Stimulated activated CD8-positive, alpha-beta memory T cell treated with anti-CD3 and anti-CD28 coated beads, Interleukin-4, amount 100 ng/mL, for 48 hours (primary cell): ENCODE measurements at regions not wholly inside any gene's neighbourhood (a gene's known extent, or its start where the extent isn't known, plus 50 kb on each side); places are given as distances from the start of the nearest gene placed in this dataset.
"Not testable (repeated sequence)": the region's sequence is repeated elsewhere in the genome, so short reads cannot be mapped to it uniquely, and the experiment has no call there.

Experiments used
- DNase-seq: peaks from one replicate; pipeline ENCODE4 v3.0.0-alpha.2; 2020

DNA sequence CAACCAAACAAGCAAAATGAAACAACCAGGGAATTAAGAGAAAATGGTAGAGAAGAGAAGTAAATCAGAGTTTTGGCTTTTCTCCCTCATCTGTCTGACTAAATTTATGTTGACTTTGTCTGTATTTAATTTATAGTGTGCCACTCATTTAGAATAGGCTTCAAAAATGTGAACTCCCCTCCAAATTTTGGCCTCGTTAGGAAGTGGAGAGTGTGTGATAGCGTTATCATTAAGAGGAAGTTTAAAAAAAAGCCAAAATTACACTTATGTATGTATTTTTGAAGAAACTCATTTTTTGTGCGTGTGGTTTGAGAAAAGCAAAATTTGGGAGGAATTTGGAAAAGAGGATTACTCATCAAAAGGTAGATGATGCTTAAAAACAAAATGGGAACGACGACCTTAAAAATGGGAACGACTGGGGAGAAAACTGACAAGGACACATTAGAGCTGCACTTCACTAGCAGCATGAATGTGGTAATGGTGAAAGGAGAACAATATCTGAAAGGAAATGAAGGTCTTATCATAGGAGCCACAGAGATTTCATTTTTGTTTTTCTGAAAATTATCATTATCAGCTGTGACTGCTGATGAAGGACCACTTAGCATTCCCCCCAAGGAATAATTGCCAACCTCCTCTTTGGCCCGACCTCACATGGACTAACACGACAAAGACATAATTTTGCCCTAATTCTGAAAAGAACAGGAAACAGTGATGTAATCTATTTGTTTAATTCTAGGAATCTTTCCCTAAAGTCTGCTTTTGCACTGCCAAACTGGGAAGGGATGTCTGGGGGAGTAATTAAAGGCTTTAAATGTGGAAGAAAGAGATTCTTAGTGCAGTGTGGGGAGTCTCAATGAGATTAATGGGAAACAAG is 163.2 kb upstream of the P2RY1 start:
- no peak for DNase-seq

DNA sequence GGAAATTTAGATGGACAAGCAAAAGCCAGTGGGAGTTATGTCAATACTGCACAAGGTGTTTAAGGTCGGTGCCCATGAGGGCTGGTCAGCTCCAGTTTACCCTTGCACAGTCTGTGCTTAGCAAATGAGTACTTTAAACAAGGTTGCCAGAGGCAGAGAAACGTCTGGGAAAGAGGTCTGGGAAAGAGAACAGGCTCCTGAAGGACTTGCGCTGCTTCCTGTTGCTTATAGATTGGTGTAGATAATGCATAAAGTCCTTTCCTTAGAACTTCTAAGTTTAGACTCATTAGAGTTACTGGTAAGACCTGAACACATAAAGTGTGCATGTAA is 162.6 kb upstream of the P2RY1 start:
- no peak for DNase-seq

DNA sequence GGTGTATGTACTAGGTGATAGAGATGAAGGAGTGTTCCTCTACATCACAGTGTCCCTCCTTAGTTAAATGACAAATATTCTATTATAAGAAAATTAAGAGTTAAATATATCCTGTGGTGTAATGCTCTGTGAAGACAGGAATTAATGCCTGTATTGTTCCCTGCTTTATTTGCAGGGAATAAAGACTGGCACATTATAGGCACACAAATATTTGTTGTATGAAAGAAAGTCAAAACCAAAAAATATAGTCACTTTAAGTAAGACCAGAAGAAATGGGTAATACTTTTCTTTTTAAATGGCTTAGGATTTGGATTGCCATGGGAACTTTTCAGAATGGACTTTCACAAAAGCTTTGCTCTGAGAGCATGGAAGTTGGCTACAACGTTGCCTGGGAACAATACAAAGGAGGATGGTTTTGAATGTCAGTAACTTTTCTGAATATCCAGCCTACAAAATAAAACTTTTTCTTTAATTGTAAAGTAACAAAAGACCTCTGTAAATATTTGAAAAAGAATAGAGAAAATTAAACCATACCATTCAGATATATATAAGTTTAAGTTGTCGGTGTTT is 158.0 kb upstream of the P2RY1 start:
- no peak for DNase-seq

DNA sequence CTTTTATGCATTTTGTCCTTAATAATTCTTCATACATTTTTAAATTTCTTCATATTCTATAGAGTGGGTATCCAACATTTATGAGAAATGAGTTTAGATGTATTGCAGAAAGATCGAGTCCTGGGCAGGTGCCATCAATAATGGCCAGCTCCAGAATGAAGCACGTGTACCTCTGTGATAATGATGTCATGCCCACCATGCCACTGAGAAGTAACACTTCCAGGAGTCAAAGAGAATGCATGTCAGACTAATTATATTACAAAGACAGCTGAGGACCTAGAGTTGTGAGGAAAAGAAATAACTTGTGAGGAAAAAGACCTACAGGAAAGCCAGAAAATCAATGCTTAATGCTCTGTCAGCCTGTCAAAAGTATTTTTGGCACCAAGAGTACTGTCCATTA is 157.4 kb upstream of the P2RY1 start:
- DNase-seq = no peak

DNA sequence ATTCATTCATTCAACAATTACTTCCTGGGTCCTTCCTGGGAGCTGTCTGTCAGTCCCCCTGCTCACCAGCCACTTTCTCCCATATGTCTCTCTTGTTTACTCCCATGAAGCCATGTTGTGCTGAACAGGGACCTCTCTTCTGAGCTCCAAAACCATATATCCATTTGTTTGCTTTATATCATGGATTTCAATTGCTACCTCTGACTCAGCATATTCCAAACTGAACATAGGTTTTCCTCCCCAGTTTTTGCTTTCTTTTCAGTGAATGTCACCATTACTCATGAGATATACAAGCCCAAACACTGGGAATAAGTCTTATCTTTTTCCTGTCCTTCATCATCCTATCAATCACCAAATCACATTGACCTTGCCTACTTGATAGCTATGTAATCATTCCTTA is 152.5 kb upstream of the P2RY1 start:
- no peak for DNase-seq

DNA sequence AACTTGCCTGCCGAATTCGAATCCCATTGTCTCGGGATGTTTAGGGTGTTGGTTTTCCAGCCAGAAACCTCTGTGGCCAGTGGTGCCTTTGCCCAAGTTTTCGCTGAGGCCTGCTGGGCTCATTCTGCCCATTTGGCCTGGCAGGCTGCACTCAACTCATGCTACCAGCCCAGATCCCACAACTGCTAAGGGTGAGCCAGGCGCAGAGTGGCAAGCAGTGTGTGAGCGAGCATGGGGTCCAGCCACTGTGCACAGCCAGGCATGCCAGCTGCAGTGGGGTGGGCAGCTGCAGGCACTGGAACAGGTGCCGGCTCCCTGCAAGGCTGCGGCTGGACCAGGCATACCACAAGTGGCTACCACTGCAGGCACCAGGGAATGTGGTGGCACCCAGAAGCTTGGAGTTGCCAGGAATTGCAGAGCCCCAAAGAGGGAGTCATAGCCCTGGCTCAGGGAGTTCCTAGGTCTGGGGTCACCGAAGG is 151.4 kb upstream of the P2RY1 start:
- no peak for DNase-seq

DNA sequence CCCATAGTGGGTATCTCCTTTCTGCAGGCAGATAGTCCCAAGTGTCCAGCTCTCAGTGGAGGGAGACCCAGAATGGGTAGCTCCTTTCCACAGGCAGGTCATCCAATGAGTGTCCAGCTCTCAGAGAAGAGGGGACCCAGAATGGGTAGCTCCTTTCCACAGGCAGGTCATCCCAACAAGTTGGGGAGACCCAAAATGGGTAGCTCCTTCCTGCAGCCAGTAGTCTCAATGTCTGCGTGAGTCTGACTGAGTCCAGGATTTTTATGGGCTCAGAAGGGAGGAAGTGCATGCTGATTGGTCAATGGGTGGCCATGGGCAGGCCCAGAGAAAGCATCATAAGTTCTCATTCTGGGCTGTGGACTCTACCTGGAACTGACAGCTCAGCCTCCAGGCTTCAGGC is 150.7 kb upstream of the P2RY1 start:
- no peak for DNase-seq

DNA sequence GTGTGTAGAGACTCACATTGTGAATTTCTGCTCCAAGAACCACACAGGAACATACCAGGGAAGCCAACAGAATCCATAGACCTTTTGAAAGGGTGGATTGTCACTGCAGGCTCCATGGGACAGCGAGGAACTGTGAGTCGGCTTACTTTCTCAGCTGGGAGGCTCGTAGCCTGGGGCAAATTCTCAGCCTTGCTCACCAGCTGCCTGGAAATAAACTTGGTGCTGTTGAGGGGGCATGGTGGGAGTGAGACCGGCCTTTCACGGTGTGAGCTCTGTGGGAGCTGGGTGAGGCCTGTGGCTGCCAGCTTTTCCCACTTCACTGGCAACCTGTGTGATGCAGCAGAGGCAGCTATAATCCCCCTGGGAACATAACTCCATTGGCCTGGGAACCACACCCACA is 146.6 kb upstream of the P2RY1 start:
- DNase-seq = no peak

DNA sequence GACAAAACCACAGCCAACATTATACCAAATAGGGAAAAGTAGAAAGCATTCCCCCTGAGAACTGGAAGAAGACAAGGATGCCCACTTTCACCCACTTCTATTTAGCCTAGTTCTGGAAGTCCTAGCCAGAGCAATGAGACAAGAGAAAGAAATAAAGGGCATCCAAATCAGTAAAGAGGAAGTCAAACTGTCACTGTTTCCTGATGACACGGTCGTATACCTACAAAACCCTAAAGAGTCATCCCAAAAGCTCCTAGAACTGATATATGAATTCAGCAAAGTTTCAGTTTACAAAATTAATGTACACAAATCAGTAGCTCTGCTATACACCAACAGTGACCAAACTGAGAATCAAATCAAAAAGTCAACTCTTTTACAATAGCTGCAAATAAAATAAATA is 142.6 kb upstream of the P2RY1 start:
- not testable (repeated sequence) for DNase-seq

DNA sequence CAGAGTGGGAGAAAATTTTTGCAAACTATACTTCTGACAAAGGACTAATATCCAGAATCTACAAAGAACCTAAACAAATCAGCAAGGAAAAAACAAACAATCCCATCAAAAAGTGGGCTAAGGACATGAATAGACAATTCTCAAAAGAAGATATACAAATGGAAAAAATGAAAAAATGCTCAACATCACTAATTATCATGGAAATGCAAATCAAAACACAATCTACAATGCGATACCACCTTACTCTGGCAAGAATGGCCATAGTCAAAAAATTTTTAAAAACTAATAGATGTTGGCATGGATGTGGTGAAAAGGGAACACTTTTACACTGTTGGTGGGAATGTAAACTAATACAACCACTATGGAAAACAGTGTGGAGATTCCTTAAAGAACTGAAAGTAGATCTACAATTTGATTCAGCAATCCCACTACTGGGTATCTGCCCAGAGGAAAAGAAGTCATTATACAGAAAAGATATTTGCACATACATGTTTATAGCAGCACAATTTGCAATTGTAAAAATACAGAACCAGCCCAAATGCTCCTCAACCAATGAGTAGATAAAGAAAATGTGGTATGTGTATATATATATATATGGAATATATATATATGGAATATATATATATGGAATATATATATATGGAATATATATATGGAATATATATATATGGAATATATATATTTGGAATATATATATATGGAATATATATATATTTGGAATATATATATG is 141.2 kb upstream of the P2RY1 start:
- DNase-seq = not testable (repeated sequence)

DNA sequence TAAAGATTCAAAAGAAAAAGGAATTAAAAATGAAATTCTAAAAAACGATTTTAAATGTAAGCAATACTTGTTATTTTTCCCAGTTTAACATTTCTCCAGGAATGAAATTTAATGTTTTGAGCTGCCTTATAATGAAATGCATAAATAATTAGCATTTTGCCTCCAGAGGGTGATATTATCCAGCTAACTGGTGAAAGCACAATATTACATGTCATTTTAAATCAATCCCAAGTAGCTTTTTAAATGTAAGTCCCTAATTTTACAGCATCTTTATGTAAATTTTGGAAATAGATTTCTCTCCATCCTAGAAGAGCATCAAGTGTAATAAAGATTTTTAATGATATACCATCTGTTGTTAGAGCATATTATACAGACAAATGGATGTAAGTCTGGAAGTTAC is 139.1 kb upstream of the P2RY1 start:
- DNase-seq = no peak

DNA sequence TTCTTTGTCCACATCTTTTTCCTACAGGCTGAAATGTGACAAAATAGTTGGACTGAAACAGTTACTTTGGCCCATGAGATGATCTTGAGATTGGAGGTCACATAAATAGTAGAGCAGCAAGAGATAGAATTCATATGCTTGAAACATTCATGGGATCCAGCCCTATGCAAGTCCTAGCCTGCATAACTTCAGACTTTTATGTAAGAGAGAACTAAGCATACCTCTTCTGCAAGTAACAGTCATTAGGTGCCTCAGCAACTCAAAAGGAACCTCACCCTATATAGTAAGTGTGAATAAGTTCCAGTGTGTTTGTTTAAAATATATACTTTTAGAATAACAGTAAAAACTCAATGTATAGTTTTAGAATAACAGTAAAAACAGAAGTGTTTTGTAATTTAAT is 138.0 kb upstream of the P2RY1 start:
- DNase-seq = no peak

DNA sequence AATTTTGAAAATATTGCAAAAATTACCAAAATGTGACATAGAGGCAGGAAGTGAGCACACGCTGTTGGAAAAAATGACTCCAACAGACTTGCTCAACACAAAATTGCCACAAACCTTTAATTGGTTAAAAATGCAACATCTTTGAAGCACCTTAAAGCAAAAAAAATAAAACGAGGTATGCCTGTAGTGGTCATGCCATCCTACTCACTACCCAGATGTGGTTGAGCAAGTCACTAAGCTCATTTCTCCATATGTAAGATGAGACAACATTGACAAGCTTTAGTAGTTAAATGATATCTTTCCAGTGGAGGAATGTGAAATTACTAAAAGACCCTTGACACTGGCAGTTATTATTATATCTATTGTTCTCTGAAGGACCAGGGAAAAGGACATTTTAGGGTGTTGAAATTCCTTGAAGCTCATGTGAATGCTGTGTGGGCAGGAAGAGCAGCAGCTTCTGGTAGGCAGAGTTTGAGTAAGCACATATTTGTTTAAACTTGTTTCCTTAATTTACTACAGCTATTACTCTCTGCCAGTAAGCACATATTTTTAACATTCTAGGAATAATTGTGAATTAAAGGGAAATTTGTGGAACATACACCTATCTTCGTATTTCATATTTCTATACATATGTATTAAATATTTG is 131.6 kb upstream of the P2RY1 start:
- DNase-seq = no peak

DNA sequence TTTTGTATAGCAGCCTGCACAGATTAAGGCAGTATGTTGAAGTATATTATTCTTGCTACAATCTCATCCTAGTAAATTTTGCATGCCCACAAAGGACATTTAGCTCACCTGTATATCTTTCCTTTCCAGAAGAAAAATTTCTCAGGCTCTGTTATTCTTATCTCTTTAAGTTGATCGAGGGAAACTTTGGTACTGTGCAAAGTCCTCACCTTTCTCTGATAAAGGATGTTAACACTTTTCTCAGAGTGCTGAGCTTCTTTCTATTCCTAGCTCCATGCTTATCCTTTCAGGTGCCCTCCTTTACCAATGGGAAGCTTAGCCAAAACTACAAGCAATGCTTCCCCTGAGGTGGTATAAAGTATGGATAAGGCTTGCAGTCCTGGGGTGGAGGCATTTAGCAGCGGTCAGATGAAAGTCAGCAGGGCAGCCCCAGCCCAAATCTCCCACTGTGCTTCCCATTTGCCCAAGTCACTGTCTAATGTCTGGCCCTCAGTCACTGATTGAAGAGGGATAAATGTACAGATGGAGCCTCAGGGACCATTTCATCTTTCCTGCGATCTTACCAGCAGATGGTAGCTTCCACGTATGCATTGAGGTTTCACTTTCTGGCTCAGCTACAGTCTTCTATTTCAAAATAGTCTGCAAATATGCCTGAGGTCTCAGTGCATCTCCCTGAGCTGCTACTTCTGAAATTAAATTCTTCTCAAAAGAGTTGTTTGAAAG is 127.8 kb upstream of the P2RY1 start:
- DNase-seq = no peak

DNA sequence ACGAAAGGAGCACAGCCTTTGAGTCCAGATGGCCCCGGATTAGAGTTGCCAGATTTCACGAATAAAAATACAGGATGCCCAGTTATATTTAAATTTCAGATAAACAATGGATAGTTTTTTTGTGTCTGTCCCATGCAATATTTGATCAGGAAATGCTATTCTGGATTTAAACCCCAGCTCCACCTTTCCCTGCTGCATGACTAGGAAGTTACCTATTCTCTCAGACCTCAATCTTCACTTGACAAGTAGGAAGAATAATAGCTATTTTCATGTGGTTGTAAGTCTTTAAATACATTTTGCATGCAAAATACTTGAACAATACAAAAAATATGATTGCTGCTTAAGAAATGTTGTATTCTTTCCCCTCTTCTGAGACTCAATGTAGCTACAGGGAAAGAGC is 125.3 kb upstream of the P2RY1 start:
- no peak for DNase-seq

DNA sequence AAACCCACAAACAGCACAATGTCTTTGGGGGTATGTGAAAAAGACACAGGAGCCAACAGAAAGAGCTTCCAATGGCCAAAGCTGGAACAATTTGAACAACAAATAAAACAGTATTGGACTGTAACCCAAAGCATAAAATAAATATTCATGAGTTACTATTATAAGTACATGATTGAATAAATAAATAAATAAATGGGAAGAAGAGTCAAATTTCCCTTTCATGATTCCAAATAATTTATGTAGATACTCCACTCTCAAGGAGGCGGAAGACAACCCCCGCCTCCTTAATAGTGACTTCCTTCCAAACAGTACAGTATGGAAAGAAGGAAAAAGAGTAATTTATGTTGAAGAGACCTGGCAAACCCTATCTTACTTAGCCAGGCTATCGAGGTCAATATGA is 124.4 kb upstream of the P2RY1 start:
- DNase-seq = no peak

DNA sequence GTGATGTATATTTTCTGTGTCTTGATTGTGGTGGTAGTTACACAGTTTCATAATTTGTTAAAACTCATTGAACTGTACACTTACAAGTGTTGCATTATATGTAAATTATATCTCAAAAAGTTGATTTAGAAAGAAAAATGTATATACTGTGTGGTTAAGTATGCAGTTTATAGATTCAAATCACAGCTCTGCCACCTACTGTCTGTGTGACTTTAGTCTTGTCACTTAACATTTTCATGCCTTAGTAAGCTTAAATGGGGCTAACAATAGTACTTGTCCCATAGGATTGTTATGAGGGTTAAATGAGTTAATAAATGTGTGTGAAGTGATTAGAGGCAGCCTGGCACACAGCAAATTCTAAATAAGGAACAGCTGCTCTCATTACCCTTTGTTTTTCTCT is 120.9 kb upstream of the P2RY1 start:
- DNase-seq = no peak

DNA sequence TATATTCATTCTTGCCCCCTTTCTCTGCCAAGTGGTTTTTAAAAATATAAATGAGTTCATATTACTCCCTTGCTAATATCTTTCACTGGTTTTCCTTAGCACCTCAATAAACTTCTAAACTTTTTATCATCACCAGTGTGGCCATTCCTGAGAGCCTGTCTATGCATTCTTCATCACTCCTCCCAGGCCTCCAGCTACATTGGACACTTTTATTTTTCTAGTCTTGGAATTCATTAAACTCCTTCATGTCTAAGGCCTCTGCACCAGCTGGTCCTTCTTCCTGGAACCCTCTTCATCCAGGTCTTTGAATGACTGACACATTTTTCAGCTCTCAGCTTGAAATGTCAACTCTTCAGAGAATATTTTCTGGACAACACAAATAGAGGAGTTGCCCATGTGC is 120.4 kb upstream of the P2RY1 start:
- DNase-seq = no peak

DNA sequence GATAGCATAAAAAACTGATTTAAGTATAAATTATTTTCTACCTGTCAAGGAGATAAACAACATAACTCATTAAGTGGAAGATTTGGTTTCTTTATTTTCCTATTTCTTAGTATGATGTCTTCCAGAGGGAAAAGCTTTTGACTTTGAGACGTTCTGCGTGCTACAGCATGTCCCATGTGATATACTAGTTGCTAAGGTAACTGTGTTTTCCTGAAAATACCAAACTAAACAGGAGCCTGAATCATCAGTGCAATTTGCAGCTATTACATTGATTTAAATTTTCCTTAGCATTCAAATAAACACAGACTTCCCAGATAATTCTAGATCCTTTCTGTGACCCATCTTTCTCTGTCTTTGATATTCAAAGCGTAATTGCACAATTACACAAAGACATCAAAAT is 117.7 kb upstream of the P2RY1 start:
- no peak for DNase-seq

DNA sequence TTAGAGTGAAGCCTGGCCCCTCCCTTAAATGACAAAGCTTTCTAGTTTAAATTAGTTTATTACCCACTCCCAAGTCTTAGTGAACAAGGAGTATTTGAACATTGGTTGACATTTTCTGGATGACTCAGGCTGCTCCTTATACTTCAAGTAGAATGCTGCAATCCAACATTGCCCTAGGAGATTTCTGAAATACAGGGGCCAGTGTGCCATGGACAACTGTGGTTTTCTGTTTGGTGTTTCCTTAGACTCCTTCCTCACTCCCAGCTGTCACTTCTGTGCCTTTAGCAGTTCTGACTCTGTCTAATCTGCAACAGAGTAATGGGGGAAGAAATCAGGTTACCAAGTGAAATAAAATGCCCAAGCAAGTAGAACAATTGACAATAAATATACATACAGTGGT is 116.1 kb upstream of the P2RY1 start:
- no peak for DNase-seq

DNA sequence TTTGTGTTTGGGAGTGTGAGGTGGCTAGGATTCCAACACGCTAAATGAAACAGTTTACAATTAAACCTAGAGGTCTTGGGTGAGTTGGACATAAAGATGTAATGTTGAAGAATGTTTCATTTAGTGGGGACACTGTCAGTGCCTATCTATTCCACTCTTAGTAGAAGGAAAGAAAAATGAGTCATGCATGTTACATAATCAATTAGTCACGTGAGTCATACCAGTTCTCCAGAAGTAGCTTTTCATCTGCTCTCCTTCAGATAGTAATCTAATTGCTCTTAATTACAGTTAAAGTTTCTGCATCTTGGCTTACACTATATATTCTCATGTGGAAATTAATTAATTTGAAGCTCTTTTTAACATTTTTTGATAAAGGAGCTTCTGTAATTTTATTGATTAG is 115.7 kb upstream of the P2RY1 start:
- DNase-seq = no peak

DNA sequence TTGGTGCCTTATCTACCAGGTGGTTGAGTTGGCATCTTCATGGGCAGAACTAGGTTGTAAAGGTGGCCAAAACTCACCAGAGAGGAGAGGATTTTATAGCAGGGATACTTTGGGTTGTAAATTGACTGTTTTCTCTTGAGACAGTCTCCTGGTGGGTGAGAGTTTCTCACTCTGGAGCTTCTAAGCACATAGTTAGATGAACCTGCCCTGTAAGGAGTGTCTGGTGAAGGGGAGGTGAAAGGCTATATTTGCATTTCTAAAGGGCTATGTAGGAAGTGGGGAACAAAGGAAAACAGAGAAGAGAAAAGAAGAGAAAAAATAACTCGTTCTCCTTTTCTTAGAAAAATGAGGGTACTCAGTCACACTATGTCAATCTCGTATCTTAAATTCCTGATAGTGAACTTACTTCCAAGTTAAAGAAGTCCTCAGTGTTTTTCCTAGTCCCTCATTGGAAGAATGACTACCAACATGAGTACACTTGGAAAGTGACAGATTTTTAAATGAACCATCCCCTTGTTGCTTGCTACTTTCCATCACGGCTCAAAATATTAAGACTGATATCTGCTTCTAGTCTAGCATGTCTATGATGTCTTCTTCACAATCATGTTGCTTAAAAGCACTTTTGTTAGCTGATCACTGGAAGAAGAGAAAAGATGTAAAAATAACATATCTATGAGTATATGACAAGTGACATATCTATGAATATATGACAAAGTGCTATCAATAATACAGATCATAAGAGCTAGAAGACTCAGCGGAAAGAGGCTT is 113.8 kb upstream of the P2RY1 start:
- DNase-seq = no peak
